ENCODE measurements at regions not wholly inside any gene's neighbourhood (a gene's known extent, or its start where the extent isn't known, plus 50 kb on each side); places are given as distances from the start of the nearest gene placed in this dataset.

- peak; percentile 84 for DNase-seq
Measured at GRCh38 chr17:79183293-79184158, 108.9 kb downstream of the ENGASE start.

DNA sequence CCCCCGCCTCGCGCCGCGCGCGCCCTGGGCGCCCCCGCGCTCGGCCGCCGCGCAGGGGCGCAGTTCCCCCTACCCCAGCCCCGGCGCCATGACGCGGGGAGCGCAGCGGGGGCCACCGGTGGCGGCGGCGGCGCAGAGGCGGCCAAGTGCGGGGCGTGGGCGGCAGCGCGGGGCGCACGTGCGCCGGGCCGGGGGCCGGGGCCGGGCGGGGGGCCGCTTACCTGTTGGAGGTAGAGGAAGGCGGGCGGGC, 108.3 kb downstream of the ENGASE start:
- DNase-seq, result no peak

DNA sequence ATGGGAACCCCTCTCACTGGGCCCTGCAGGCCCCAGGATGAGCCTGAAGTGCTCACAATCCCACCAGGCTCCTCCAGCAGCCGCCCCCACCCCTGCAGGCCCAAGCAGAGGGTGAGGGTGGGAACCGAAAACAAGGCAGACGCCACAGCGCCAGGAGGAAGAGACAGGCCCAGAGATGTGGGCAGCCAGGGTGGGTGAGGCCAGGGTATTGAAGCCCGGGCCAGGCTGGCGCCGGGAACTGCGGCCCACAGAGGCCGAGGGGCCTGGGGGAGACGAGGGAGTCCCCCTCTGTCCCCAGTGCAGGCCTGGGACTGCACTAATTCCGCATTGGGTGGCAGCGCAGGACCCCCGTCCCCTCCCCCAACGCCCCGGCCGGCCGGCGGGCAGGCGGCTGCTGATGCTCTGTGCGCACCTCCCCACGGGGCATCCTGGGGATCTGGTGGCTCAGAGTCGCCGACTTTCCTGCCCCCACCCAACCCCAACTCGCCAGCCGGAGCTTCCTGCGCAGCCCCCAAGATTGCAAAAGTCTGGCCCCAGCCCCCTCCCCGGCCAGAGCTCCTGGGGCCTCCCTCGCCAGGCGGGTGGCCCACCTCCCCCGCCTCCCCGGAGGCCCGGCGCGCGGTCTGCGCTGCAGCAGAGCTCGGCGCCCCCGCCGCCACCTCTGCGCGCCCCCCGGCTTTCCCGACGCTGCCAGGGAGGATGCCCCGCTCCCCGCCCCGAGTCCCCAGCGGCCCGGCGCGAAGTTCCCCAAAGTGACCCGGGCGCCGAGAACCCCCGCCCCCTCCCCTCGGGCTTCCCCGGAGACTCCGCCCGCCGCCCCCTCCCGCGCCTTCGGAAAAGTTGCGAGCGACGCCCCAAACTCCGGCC, 107.8 kb downstream of the ENGASE start:
- DNase-seq, result no peak

GRCh38 chr17:79180358-79181005, 105.9 kb downstream of the ENGASE start:
- no peak for DNase-seq

GRCh38 chr17:79179334-79179733, 104.7 kb downstream of the ENGASE start:
- DNase-seq, result no peak

DNA sequence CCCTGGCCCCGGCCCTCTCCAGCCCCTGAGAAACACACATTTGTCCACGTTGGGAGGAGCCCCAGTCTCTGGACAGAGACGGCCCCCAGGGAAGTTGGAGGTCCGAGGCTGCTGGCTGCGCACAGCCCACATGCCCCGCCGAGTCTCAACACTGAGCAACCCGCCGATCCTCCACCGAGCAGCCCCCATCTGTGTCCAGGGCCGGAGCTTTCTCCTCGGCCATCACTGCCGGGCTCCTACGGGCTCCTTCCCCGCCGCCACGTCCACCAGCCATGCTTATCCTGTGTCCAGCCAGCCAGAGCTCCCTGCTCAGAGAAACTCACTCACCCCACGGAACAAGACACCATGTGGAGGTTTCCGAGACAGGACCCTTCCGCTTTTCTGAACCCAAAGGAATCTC, 103.3 kb downstream of the ENGASE start:
- no peak for DNase-seq

- peak; percentile 35 for DNase-seq
Measured at GRCh38 chr17:79176792-79177601, 102.4 kb downstream of the ENGASE start.

- no peak for DNase-seq
Measured at GRCh38 chr17:79174905-79175856, 100.6 kb downstream of the ENGASE start.

- DNase-seq, result no peak
Measured at GRCh38 chr17:79174193-79174765, 99.7 kb downstream of the ENGASE start.

DNA sequence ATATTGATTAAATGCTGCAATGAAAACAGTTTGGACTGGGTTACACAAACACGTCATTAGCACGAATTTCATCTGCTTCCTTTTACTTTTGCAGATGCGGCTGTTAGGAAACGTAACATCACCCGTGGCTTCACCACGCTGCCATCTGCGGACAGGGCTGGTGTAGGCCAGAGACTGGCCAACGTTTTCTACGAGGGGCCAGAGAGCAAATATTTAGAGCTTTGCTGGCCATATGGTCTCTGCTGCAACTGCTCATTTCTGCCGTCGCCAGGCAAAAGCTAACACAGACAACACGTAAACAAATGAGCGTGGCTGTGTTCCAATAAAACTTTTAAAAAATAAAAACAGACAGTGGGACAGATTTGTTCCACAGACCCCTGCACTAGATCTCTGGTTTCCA, 96.6 kb downstream of the ENGASE start:
- DNase-seq, result no peak

GRCh38 chr17:79169861-79170260, 95.2 kb downstream of the ENGASE start:
- DNase-seq, result no peak

- no peak for DNase-seq
Measured at GRCh38 chr17:79169366-79169765, 94.7 kb downstream of the ENGASE start.

GRCh38 chr17:79168486-79169055, 93.9 kb downstream of the ENGASE start:
- DNase-seq, result no peak

DNA sequence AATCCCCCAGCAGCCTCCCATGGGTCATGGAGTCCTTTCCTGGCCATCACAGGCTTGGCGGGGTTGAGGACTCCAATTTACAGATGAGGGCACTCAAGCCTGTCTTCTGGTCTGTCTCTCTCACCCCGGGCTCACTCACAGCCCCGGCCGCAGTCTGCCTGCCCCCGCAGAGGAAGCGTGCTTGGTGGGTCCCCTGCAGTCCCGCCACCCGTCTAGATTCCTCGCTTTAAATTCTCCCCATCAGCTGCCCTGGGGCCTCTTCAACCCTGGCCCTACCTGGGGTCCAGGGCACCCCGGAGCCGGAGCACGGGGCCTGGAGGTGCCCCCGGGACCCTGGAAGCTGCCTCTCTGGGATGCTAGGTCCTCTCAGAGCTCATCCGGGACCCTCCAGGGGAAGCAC, 92.9 kb downstream of the ENGASE start:
- no peak for DNase-seq

DNA sequence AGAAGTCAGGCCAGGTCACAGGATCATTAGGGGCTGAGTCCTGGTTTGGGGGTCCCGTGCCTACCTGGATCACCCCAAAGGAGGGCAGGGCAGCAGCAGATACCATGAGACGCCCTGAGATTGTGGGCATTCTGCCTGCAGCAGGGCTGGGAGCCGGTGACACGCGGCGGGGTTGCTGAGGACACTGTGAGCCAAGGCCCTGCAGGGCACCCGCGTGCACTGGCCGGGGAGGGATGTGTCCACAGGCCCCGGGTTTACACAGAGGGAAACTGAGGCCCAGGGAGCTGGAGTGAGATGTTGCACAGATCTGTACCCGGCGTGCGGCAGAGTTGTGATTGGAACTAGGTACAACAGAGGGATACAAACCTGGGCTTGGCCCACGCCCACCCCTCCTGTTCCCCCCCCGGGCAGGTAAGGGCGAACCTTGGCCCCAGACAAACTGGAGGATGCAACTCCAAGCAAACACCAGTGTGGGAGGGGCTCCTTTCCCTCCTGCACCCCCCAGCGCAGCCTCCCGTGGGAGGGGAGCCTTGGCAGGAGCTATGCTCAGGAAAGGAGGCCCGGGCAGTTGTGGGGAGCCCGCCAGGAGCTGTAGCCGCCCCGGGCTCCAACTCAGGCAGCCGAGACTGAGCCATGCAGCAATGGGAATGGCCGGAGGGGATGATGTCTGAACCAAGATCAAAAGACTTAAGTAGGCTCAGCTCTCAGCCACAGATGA, 91.3 kb downstream of the ENGASE start:
- no peak for DNase-seq

DNA sequence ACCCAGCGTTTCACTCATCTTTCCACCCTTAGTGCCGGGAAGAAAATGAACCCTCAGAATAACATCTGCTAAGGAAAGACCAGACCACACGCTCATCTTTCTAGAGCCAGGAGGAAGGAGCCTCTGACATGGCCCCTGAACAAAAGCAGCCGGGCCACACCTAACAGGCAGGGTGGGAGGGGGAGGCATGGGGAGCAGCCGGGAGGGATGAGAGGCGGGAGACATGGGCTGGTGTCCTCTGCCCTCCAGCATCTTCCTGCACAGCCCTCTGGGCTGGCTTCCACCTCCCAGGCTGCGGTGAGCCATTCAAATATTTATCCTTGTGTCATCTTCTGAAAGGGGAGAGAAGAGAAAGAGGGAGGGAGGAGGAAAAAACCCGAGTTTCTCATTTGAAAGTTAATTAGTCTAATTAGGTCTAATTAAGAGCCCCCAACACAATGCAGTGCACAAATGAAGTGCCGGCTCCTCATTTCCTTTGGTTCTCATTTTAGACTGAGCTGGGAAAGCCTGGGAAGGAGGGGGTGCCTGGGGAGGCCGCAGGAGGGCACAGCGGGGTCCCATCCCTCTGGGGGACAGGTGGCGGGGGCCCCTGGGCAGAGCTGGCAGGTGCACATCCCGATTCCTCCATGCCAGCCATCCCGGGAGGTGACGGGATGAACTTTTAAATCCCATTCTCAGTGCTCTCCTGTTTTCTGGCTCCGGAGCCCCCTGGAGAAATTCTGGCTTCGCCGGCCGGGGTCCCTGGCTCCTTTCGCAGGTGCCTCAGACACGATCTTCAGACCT, 90.5 kb downstream of the ENGASE start:
- no peak for DNase-seq

DNA sequence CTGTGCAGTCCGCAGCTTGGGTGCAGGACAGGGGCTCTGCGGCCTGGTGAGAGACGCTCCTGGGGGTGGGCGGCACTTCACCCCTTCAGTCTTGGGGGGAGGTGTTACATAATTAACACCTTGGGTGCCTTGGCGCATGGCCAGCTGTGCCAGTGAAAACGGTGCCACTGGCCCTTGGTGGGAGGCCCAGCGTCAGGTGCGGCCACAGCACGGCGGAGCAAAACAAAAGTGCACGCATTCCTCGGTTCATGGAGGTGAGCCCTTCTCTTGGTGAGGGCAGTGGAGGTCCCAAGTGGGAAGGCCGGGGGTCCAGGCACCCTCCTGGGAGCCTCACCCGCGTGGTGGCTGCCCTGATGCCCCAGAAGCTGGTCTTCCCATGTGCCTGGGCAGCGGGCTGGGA, 89.8 kb downstream of the ENGASE start:
- DNase-seq, result no peak

- no peak for DNase-seq
Measured at GRCh38 chr17:79163071-79163470, 88.4 kb downstream of the ENGASE start.
